ENCODE measurements at regions not wholly inside any gene's neighbourhood (a gene's known extent, or its start where the extent isn't known, plus 50 kb on each side); places are given as distances from the start of the nearest gene placed in this dataset.

- Mint-ChIP-seq H3K27ac (no peak overlapping the region), H3K9me3 (no peaks in the 10 kb centered on the region), H3K27me3 (peaks cover 10% of the 10 kb centered on the region), H3K4me3 (no peak overlapping the region), H3K4me1 (ENCODE audit: low read depth) (no peaks in the 10 kb centered on the region), H3K36me3 (ENCODE audit: low read depth) (no peaks in the 10 kb centered on the region)
- no peak for DNase-seq
These were observed 308.5 kb upstream of the PROK2 start for GRCh38 chr3:72093270-72093991.

GRCh38 chr3:72092778-72093177 lies 307.8 kb upstream of the PROK2 start:
- Mint-ChIP-seq H3K36me3 (ENCODE audit: low read depth) (no peaks in the 10 kb centered on the region), H3K9me3 (no peaks in the 10 kb centered on the region), H3K27ac (no peak overlapping the region), H3K4me3 (no peak overlapping the region), H3K4me1 (ENCODE audit: low read depth) (no peaks in the 10 kb centered on the region), H3K27me3 (peaks cover 8% of the 10 kb centered on the region)
- no peak for DNase-seq

DNA sequence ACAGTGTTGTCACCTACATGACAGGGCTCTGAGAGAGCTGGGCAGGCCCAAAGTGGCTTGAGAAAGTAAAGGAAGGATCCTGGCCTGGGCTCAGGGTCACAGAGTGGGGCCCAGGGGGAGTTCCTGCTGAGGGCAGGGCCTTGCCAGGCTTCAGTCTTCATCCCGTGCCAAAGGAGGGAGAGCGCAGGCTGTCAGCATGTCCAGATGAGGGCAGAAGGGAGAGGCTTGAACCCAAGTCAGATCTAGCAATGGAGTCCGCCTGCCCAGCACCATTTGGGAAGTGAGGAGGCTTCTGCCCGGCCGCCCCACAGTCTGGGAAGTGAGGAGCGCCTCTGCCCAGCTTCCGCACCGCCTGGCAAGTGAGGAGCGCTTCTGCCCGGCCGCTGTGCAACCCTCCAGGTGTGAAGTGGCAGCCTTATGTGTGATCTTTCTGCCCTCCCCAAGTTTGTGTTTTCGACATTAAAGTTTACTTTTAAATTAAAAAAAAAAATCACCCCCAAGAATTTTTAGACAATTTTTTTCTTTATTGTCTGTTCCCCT lies 303.6 kb upstream of the PROK2 start:
- no peaks in the 10 kb centered on the region for H3K36me3 Mint-ChIP-seq (ENCODE audit: low read depth)
- no peak for DNase-seq
- H3K4me3 Mint-ChIP-seq: no peak overlapping the region
- H3K27ac Mint-ChIP-seq: no peak overlapping the region
- no peaks in the 10 kb centered on the region for H3K4me1 Mint-ChIP-seq (ENCODE audit: low read depth)
- H3K27me3 Mint-ChIP-seq: peaks cover 3% of the 10 kb centered on the region
- no peaks in the 10 kb centered on the region for H3K9me3 Mint-ChIP-seq

DNA sequence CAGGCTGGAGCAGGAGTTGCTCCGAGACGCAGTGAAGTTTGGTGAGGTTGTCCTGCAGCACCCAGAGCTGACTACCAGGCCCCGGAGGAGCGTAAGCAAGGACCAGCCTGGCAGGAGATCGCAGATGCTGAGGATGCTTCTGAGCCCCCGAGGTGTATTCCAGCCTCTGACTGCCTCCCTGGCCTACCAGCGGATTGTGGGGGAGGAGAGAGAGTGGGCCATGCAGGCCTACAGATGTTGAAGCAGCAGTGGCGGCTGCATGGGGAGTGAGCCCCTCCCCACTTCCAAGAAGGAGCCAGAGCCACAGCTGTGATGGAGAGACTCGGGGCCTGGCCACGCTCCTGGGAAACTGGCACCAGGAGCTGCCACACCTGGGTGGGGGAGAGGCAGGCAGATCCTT lies 302.5 kb upstream of the PROK2 start:
- DNase-seq: no peak
- H3K36me3 Mint-ChIP-seq (ENCODE audit: low read depth): no peaks in the 10 kb centered on the region

GRCh38 chr3:72086743-72087087 lies 301.8 kb upstream of the PROK2 start:
- Mint-ChIP-seq H3K27ac (no peak overlapping the region), H3K4me1 (ENCODE audit: low read depth) (peaks cover 5% of the 10 kb centered on the region), H3K4me3 (no peak overlapping the region), H3K27me3 (peaks cover 3% of the 10 kb centered on the region), H3K36me3 (ENCODE audit: low read depth) (no peaks in the 10 kb centered on the region), H3K9me3 (no peaks in the 10 kb centered on the region)
- no peak for DNase-seq

More for the DNA sequence above, 302.5 kb upstream of the PROK2 start:
- peaks cover 4% of the 10 kb centered on the region for H3K4me1 Mint-ChIP-seq (ENCODE audit: low read depth)
- H3K9me3 Mint-ChIP-seq: no peaks in the 10 kb centered on the region
- peaks cover 3% of the 10 kb centered on the region for H3K27me3 Mint-ChIP-seq
- H3K27ac Mint-ChIP-seq: no peak overlapping the region
- H3K4me3 Mint-ChIP-seq: no peak overlapping the region

- no peak overlapping the region for H3K27ac Mint-ChIP-seq
- peaks cover 5% of the 10 kb centered on the region for H3K4me1 Mint-ChIP-seq (ENCODE audit: low read depth)
These were observed 301.2 kb upstream of the PROK2 start for GRCh38 chr3:72086042-72086742.

DNA sequence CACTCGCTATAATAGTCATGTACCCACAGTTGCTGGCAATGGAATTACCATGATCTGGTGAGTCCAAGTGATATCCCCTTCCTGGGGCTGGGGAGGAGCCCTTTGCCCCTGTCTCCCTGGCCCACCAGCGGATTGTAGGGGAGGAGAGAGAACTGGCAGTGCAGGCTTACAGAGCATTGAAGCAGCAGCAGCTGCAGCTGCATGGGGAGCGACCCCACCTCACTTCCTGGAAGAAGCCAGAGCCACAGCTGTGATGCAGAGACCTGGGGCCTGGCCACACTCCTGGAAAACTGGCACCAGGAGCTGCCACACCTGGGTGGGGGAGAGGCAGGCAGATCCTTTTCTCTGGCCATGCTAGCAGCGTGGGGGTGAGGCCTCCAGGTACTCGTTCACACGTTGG lies 300.1 kb upstream of the PROK2 start:
- Mint-ChIP-seq H3K27ac (no peak overlapping the region), H3K9me3 (no peaks in the 10 kb centered on the region), H3K4me3 (no peak overlapping the region), H3K36me3 (ENCODE audit: low read depth) (no peaks in the 10 kb centered on the region), H3K4me1 (ENCODE audit: low read depth) (peaks cover 10% of the 10 kb centered on the region), H3K27me3 (no peaks in the 10 kb centered on the region)
- no peak for DNase-seq

More at GRCh38 chr3:72086042-72086742, 301.2 kb upstream of the PROK2 start:
- no peaks in the 10 kb centered on the region for H3K9me3 Mint-ChIP-seq
- DNase-seq: no peak
- peaks cover 3% of the 10 kb centered on the region for H3K27me3 Mint-ChIP-seq
- H3K4me3 Mint-ChIP-seq: no peak overlapping the region
- H3K36me3 Mint-ChIP-seq (ENCODE audit: low read depth): no peaks in the 10 kb centered on the region

GRCh38 chr3:72082776-72083462 lies 298.0 kb upstream of the PROK2 start:
- Mint-ChIP-seq H3K36me3 (ENCODE audit: low read depth) (no peaks in the 10 kb centered on the region), H3K4me1 (ENCODE audit: low read depth) (peaks cover 26% of the 10 kb centered on the region), H3K4me3 (no peak overlapping the region), H3K27me3 (peaks cover 3% of the 10 kb centered on the region), H3K9me3 (no peaks in the 10 kb centered on the region), H3K27ac (no peak overlapping the region)
- no peak for DNase-seq

DNA sequence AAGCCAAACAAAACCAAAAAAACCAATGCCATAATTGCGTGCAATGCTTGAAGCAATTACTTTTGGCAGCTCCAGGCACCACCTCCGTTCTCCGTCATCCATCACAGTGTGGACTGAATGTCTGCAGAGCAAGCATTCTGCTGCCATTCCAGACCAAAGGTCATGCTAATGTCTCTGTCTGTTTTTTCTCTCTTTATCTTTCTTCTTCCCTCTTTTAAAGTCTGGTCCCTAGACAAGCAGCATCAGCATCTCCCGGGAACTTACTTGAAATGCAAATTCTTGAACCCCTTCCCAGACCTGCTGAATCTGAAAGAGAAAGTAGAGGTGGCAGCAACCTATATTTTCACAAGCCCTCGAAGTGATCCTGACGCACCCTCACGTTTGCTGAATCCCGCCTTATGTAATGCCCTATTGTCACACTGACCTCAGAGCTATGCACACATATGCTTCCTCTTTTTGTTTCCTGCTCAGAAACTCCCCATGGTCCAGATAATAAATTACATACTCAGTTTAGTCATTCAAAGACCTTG lies 297.3 kb upstream of the PROK2 start:
- no peaks in the 10 kb centered on the region for H3K9me3 Mint-ChIP-seq
- peaks cover 3% of the 10 kb centered on the region for H3K27me3 Mint-ChIP-seq
- peaks cover 30% of the 10 kb centered on the region for H3K4me1 Mint-ChIP-seq (ENCODE audit: low read depth)
- no peak for DNase-seq
- no peak overlapping the region for H3K4me3 Mint-ChIP-seq
- no peaks in the 10 kb centered on the region for H3K36me3 Mint-ChIP-seq (ENCODE audit: low read depth)
- H3K27ac Mint-ChIP-seq: no peak overlapping the region

DNA sequence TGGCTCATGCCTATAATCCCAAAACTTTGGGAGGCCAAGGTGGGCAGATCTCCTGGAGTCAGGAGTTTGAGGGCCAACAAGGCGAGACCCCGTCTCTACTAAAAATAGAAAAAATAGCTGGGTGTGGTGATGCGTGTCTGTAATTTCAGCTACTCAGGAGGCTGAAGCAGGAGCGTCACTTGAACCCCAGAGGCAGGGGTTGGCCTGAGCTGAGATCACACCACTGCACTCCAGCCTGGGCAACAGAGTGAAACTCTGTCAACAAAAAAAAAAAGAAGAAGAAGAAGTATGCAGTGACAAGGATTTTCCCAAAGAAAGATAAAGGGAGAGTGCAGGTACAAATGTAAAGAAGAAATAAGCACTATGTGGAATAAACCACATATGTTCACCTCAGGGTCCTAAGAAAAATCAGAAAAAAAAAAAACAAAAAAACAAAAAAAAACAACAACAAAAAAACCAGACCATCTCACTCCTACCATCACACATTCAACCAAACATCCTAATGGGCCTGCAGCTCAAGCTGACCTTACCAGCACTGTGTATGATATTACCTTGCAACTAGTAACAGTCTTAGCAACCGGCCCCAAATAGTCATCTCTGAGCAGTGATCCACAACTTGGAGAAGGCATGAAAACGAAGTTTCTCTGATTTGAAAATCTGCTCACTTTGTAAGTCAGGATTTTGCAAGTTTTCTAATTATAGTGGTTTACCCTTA lies 296.7 kb upstream of the PROK2 start:
- Mint-ChIP-seq H3K9me3 (peaks cover 1% of the 10 kb centered on the region), H3K4me1 (ENCODE audit: low read depth) (peaks cover 30% of the 10 kb centered on the region), H3K27ac (no peak overlapping the region), H3K27me3 (peaks cover 5% of the 10 kb centered on the region), H3K4me3 (no peak overlapping the region), H3K36me3 (ENCODE audit: low read depth) (no peaks in the 10 kb centered on the region)
- no peak for DNase-seq

DNA sequence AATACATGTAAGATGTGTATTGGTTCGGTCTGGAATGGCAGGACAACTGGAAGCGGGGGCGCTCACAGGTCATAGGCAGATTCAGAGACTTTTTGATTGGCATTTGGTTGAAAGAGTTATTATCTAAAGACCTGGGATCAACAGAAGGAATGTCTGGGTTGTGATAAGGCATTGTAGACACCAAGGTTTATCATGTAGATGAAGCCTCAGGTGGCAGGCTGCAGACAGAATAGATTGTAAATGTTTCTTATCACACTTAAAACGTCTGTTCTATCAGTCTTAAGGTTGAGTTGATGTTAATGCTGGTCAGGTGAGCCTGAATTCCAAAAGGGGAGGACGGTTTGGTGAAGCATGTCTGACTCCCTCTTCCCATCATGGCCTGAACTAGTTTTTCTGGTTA lies 295.9 kb upstream of the PROK2 start:
- no peak for DNase-seq
- Mint-ChIP-seq H3K27me3 (peaks cover 5% of the 10 kb centered on the region), H3K27ac (no peak overlapping the region), H3K4me3 (no peak overlapping the region), H3K4me1 (ENCODE audit: low read depth) (peaks cover 30% of the 10 kb centered on the region), H3K9me3 (peaks cover 3% of the 10 kb centered on the region), H3K36me3 (ENCODE audit: low read depth) (no peaks in the 10 kb centered on the region)

- Mint-ChIP-seq H3K36me3 (ENCODE audit: low read depth) (no peaks in the 10 kb centered on the region), H3K4me1 (ENCODE audit: low read depth) (peaks cover 30% of the 10 kb centered on the region), H3K27me3 (peaks cover 11% of the 10 kb centered on the region), H3K4me3 (no peak overlapping the region), H3K27ac (no peak overlapping the region), H3K9me3 (peaks cover 10% of the 10 kb centered on the region)
- no peak for DNase-seq
These were observed 295.1 kb upstream of the PROK2 start for GRCh38 chr3:72080095-72080494.

DNA sequence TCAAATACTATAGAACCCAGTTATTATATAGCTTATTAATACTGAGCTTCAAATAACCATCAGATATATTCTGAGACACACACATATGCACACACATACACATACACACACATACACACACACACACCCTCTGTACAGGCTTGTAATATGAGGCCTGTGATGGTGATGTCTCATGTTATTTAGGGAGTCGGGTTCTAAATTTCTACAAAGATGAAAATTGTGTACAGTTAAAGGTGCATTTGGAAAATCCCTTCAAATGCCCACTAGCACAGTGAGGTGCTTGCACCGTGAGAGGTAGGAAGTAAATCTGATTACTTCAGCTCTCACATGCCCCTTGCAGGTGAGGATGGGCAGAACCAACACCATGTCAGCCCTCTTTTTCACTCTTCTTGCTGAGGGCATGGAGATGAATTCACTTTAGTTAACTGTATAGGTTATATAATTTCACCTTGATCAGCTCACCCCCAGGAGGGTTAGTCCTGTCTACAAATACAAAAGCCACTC lies 294.5 kb upstream of the PROK2 start:
- Mint-ChIP-seq H3K27me3 (peaks cover 13% of the 10 kb centered on the region), H3K4me3 (no peak overlapping the region), H3K36me3 (ENCODE audit: low read depth) (no peaks in the 10 kb centered on the region), H3K4me1 (ENCODE audit: low read depth) (peaks cover 30% of the 10 kb centered on the region), H3K27ac (no peak overlapping the region), H3K9me3 (peaks cover 14% of the 10 kb centered on the region)
- no peak for DNase-seq
